Mammary epithelial cell (primary cell): ENCODE measurements at regions not wholly inside any gene's neighbourhood (a gene's known extent, or its start where the extent isn't known, plus 50 kb on each side); places are given as distances from the start of the nearest gene placed in this dataset.

Source experiments
- EZH2 ChIP-seq: IDR thresholded peaks from 2 replicates; pipeline ENCODE4 v1.6.1; 2012; ENCODE audit warnings: low read length, inconsistent platforms, borderline replicate concordance
- TF ChIP-seq, protein P1 (sequence below), 2 donors: IDR thresholded peaks in 1 of 2; conservative IDR thresholded peaks in 1 of 2; 2 replicates each; pipeline ENCODE4 v1.5.1; 2011 to 2012; ENCODE audit warnings: inconsistent platforms in 2 of 2, low read length in 2 of 2, mild to moderate bottlenecking in 2 of 2, control low read depth in 1 of 2, low read depth in 1 of 2; ENCODE audit not compliant: insufficient read depth in 1 of 2; ENCODE audit errors: extremely low read depth in 1 of 2

DNA sequence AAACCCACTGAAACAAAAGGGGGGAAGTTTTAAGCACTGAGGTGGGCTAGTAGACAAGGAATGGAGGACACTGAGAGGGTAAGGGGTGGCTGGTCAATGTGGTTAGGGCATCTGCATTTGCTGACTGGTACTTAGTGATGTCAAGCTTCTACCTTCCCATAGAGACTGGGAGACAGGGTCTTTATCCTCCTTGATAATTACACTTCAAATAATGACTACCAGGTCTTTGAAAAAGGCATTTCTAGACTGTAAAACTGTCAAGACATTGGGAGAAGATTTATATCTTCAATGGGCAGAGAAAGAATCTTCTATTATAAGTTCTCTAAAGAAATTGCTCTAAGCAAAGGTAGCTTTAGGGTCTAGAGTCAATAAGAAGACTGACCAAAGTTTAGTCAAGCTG is 1490.8 kb upstream of the PCDH20 start:
- TF ChIP-seq EZH2, result no peak
- TF ChIP-seq, protein P1, sequence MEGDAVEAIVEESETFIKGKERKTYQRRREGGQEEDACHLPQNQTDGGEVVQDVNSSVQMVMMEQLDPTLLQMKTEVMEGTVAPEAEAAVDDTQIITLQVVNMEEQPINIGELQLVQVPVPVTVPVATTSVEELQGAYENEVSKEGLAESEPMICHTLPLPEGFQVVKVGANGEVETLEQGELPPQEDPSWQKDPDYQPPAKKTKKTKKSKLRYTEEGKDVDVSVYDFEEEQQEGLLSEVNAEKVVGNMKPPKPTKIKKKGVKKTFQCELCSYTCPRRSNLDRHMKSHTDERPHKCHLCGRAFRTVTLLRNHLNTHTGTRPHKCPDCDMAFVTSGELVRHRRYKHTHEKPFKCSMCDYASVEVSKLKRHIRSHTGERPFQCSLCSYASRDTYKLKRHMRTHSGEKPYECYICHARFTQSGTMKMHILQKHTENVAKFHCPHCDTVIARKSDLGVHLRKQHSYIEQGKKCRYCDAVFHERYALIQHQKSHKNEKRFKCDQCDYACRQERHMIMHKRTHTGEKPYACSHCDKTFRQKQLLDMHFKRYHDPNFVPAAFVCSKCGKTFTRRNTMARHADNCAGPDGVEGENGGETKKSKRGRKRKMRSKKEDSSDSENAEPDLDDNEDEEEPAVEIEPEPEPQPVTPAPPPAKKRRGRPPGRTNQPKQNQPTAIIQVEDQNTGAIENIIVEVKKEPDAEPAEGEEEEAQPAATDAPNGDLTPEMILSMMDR (conservative IDR thresholded peaks at IDR 0.05 in 1 of 2, IDR thresholded peaks at IDR 0.05 in 1 of 2; ENCODE audit: extremely low read depth in 1 of 2, insufficient read depth in 1 of 2, low read depth in 1 of 2, low read length in 2 of 2), result no peak
